ENCODE measurements at regions not wholly inside any gene's neighbourhood (a gene's known extent, or its start where the extent isn't known, plus 50 kb on each side); places are given as distances from the start of the nearest gene placed in this dataset.
A peak's percentile ranks its signal among the peaks of the same experiment; 100 is the strongest.

- TF ChIP-seq, protein P1, sequence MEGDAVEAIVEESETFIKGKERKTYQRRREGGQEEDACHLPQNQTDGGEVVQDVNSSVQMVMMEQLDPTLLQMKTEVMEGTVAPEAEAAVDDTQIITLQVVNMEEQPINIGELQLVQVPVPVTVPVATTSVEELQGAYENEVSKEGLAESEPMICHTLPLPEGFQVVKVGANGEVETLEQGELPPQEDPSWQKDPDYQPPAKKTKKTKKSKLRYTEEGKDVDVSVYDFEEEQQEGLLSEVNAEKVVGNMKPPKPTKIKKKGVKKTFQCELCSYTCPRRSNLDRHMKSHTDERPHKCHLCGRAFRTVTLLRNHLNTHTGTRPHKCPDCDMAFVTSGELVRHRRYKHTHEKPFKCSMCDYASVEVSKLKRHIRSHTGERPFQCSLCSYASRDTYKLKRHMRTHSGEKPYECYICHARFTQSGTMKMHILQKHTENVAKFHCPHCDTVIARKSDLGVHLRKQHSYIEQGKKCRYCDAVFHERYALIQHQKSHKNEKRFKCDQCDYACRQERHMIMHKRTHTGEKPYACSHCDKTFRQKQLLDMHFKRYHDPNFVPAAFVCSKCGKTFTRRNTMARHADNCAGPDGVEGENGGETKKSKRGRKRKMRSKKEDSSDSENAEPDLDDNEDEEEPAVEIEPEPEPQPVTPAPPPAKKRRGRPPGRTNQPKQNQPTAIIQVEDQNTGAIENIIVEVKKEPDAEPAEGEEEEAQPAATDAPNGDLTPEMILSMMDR (conservative IDR thresholded peaks at IDR 0.05; ENCODE audit: low read depth, low read length), result no peak
- no peak overlapping the region for H3K4me3 ChIP-seq (ENCODE audit: low read depth, low read length)
- peak; percentile 34 for DNase-seq (ENCODE audit: low read depth)
Observed at GRCh38 chr5:106418196-106418595, 1252.5 kb downstream of the EFNA5 start.

- TF ChIP-seq, protein P1 (conservative IDR thresholded peaks at IDR 0.05; ENCODE audit: low read depth, low read length), result no peak
Observed at GRCh38 chr5:106417566-106417965, 1253.2 kb downstream of the EFNA5 start.

GRCh38 chr5:106417163-106417562 is 1253.6 kb downstream of the EFNA5 start:
- TF ChIP-seq, protein P1 (conservative IDR thresholded peaks at IDR 0.05; ENCODE audit: low read depth, low read length), result no peak
- DNase-seq (ENCODE audit: low read depth), result no peak
- no peak overlapping the region for H3K4me3 ChIP-seq (ENCODE audit: low read depth, low read length)

More at GRCh38 chr5:106417566-106417965, 1253.2 kb downstream of the EFNA5 start:
- H3K4me3 ChIP-seq (ENCODE audit: low read depth, low read length), result no peak overlapping the region
- DNase-seq (ENCODE audit: low read depth), result no peak

DNA sequence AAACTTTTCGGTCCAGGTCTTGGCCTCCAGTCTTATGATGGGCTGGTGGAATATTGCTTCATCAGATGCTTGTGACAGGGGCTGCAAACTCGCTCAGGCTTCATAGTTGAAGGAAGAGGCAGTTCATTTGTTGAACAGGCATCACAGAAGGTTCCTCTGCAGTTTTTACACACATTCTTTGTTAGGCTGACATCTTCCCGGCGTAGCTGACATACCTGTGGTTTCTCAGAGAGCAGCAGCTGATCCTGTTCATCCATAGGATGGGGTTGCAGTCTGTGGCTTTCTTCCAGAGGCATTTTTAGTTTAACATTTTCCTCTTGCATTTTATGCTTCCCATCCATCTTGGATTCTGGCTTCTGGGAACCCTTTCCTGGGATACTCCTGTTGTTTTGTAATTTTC is 1255.2 kb downstream of the EFNA5 start:
- no peak overlapping the region for H3K4me3 ChIP-seq (ENCODE audit: low read depth, low read length)
- peak; percentile 97 for DNase-seq (ENCODE audit: low read depth)
- TF ChIP-seq, protein P1 (conservative IDR thresholded peaks at IDR 0.05; ENCODE audit: low read depth, low read length), result no peak

- TF ChIP-seq, protein P1 (conservative IDR thresholded peaks at IDR 0.05; ENCODE audit: low read depth, low read length), result no peak
- no peak overlapping the region for H3K4me3 ChIP-seq (ENCODE audit: low read depth, low read length)
- DNase-seq (ENCODE audit: low read depth), result no peak
Observed at GRCh38 chr5:106414342-106414741, 1256.4 kb downstream of the EFNA5 start.

DNA sequence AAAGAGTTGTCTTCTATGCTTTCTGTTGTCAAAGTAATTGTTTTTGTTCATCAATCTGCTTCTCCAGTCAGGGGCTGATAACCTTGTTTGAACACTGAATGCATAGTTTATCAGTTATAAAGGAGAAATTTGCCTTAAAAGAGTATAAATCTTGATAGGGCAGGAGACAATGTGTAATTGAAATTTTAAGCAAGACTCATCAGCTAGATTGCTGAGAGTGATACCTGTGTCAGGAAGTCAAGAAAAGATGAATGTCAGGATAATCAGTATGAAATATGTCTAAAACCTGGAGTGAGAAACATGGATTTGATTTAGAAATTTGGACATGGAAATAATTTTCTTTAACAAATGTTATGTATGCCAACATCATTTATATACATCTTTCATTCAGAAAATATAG is 1258.1 kb downstream of the EFNA5 start:
- TF ChIP-seq, protein P1 (conservative IDR thresholded peaks at IDR 0.05; ENCODE audit: low read depth, low read length), result no peak
- DNase-seq (ENCODE audit: low read depth), result no peak

GRCh38 chr5:106408570-106408969 is 1262.2 kb downstream of the EFNA5 start:
- no peak overlapping the region for H3K4me3 ChIP-seq (ENCODE audit: low read depth, low read length)
- DNase-seq (ENCODE audit: low read depth), result no peak
- TF ChIP-seq, protein P1 (conservative IDR thresholded peaks at IDR 0.05; ENCODE audit: low read depth, low read length), result no peak

More for the DNA sequence above, 1258.1 kb downstream of the EFNA5 start:
- H3K4me3 ChIP-seq (ENCODE audit: low read depth, low read length), result no peak overlapping the region

All from choroid plexus epithelial cell (primary cell).